ENCODE measurements at regions not wholly inside any gene's neighbourhood (a gene's known extent, or its start where the extent isn't known, plus 50 kb on each side); places are given as distances from the start of the nearest gene placed in this dataset.

DNA sequence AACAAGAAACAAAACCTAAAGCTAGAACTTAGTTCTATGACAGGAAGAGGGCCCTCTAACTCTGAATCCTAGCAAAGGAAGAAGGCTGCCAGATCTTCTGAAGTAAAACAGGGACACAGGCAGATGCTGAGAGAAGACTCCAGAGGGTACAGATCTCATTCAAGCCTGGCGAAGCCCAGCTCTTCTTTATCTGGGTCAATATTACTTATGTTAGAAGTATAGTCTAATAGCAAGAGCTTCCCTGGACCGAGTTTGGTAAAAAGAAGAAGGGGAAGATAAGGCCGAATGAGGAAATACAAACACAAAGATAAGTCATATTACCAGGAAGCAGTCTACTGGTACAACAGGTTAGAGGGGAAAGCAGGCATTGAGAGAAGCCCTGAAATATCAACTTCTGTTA is 79.9 kb upstream of the CCDC91 start:
- DNase-seq = no peak

DNA sequence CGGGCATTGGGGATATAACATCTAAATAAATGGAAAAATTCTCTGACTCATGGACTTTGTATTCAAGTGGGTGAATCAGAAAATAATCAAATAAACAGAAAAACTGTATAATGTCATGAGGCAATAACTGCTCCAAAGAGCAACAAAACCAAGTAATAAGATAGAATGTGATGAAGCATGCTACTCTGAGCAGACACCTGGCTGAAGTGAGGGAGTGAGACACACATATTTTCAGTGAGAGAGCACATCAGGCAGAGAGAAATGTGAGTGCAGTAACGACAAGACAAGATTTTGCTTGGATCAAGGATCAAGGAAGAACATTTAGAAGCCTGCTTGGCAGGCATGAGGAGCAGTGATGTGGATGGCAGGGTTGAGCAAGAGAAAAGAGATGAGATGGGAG is 75.8 kb upstream of the CCDC91 start:
- DNase-seq = no peak

DNA sequence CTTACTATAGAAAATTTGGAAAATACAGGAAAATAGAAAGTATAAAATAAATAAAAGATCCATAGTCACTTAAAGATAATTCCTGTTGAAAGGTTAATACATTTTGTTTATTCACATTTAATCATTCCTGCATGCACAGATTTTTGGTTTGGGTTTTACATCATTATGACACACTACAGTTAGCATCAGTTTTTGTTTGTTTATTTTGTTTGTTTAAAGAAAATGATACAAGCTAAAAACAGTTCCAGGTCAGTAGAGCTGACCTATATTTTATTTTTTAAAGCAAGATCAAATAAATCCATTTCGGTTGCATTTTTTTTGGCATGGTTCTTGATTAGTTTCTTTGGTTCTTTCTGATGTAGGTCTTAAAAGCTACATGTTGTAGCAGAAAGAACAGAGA is 68.8 kb upstream of the CCDC91 start:
- DNase-seq = no peak

DNA sequence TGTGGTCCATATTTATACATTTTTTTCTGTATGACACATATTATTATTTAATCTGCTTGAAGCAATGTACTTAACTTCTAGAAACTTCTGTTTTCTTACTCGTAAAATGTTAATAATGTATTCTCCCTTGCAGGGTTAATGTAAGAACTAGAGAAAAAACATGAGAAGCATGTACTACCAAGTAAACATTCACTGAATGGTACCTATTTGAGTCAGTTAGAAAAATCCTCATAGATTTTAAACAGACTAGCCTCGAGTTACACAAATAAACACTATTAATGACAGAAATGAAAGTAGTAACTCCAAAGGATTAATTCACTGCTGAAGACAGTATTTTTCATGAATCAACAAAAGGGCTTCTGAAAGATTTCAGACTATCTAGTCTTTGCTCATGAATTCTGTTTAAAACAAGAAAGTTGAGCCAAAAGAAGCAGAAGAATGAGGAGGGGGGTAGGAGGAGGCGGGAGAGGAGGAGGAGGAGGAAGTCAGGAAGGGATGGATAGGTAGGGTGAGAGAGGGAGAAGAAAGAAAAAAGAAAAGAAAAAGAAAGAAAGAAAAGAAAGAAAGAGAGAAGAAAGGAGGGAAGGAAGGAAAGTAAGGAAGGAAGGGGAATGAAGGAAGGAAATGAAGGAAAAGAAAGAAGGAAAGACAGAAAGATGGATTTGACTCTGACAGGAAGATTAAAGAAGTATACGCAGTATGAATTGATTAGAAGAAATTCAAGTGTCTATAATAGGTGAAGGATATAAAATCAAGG is 68.2 kb upstream of the CCDC91 start:
- no peak for DNase-seq

DNA sequence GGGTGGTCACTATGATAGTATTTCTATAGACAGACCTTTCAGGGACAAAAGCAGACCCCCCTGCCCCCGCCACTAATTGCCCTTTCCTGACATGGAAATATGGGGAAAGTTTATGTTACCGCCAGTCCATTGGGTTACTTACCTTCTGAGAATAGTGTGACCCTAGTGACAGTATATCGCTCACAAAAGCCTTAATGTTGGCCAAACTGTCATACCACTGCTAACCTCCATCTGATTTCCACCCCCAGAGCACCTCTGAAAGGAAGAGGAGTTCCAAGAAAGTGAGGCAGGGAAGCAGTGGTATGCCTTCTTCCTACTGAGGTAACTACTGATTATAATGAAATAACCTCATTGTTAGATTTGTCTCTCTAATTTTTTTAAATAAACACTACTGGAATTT is 67.5 kb upstream of the CCDC91 start:
- no peak for DNase-seq

DNA sequence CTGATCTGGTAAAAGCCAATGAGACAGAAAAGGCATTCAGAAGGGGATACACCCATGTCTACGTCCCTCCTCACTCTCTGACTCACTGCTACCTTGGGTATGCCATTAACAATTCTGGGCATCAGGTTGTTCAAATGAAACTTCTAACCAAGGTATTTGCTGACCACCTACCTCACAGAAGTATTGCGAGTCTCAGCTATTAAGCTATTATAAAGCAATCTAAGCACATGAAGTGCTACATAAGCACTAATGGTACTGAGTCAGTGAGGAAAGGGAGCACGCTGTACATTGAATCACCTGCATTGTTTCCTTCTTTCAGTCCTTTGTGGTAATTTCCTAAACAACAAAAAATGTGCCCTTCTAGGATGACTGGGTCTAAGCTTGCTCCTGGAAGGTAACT is 62.8 kb upstream of the CCDC91 start:
- DNase-seq = no peak

DNA sequence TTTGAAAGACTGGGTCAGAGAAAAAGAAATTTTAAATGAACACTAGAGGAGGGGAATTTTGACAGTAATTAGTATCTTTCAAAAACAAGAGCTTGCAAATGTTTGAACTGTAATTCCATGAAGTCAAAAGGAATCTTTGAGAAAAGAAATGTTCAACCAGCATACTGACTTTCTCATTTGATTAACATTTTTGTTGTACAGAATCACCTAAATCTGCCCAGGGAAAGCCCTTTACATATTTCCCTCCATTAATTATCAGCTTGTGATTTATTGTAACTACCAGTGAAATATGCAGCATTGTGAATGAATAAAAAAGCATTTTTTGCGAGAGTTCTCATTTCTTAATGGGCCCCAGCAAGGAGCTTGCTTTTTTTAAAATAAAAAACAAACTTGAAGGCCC is 61.2 kb upstream of the CCDC91 start:
- DNase-seq = no peak

DNA sequence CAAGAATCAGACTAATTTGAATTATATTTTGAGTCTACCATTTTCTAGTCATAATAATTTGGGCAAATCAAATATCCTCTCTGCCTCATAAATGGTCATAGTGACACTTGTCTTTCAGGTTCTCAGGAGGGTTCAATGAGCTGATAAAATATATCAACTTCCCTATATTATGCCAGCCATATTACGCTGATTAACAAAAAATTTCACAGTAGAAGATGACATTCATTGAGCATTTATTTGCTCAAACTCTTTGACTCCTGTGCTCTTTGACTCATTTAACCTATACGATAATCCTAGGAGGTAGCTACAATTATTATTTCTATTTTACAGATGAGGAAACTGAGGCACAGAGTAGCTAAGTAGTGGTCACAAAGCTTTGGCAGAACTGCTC is 60.0 kb upstream of the CCDC91 start:
- DNase-seq = no peak

DNA sequence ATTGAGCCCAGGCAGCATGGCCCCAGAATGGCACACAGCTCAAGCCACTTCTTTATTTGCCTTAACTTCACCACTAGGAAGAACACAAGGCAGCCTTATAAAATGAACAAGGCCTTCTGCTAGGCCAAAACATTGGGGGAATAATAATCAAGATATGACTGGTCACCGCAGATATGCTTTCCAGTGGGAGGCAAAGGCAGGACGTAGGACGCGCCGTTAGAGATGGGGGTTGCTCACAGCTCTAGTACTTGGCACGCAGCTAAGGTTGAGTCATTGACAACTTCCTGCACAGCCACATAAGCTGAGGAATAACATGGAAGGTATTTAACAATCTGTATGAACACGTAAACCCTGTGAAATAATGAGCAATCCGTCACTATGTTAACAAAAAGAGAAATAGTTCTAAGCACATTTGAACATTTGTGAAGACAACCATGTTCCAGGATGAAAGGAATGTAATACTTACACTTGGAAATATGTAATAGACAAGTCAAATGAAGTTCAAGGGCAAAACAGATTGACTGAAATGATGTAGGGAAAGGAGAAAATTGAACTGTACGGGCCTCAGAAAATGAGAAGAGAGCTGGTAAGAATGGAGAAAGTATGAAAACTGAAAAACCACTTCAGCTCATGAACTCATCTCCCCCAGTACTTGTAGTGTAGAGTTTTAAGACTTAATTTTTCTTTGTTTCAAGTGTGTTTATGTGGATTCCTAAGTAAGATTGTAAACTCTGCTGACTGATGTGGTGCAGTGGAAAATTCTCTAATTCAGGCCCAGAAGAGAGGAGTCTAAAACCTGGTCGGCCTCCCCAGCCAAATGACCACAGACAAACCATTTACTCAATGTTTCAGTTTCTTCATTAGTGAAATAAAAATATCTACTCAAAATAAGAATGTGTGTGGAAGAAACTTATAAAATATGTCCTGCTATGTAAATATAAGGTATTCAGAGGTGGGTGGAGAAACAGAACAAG is 59.3 kb upstream of the CCDC91 start:
- DNase-seq = no peak

DNA sequence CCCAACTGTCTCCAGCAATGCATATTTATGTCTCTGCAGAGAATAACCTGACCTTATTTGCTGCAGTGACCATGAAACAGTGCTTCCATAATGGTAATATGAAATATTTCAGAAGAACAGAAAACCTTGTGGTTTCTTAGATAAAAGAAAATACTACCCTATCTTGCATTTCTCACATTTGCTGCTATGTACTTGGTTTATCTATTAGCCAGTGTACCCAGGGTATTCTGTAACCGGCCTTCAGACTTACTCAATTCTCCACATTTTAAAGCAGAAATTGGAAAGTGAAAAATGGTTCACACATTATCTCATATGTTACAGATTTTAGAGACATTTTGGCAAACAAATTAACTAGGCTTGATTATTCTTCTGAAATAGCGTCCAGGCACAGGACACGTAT is 57.9 kb upstream of the CCDC91 start:
- no peak for DNase-seq

DNA sequence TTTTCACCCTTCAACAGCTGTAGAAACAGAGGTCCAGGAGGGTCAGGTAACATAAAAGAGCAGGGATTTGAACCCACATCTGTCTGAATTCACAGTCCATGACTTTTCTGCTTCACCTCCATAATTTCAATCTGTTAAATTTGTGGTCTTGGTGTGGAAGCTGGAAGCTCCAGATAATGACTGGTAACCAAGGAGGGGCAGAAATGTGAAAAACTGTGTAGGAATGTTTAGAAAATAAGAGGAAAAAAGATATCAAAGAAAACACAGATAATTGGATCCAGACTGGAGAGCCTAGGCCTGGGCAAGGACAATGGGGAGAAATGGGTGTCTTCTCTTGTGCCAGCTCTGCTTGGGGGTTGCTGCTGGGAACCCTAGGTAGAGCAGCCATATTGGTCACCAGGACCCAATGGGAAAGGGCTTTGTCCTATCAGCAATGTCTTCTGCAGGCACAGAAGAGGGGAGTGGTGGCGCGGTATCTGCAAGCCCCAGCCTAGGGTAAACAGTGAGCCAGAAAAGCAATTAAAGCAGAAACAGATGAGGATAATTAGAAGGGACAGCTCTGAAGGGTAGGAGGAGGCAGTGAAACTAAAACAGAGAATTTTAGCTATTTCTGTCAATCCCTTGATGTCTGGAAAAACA is 54.3 kb upstream of the CCDC91 start:
- no peak for DNase-seq

DNA sequence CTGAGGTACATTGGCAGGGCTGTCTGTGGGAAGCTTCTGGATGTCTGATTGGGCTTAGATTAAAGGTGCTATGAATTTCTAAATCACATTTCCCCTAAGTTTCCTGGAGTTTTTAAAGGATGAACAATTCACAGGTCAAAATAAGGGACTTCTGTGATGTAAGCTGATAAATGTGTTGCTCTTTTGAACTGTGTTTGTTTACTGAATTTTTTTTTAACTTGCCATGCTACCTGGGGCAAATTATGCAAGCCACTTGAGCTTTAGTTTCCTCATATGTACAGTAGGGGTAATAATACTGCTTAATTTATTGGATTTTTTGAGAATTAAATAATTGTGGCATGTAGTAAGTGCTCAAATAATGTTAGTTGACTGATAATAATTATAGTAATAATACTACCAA is 52.8 kb upstream of the CCDC91 start:
- no peak for DNase-seq

DNA sequence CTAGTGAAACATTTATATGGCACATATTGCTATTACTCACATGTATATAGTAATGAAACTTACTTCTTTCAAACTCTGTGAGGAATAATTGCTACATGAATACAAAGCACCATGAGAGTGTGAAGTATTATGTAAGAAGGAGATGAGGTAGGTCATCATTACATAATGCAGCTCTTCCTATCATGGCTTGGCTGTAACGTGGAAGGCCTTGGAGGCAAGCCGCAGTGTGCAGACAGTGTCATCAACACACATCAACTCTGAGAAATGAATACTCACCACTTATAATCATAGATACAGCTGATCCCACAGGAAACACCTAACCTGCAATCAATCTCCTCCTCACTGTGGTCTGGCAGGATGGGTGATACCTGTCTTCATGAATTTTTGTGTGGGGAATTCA is 49.9 kb upstream of the CCDC91 start:
- no peak for DNase-seq
